Aorta (tissue), 5 donors: ENCODE measurements at regions not wholly inside any gene's neighbourhood (a gene's known extent, or its start where the extent isn't known, plus 50 kb on each side); places are given as distances from the start of the nearest gene placed in this dataset.

ENCODE experiments used
- ATAC-seq: fragments of 200-7000 bp; cut with Tn5 transposase; one replicate; pipeline ENCODE4 v1.9.1; 2022; ENCODE audit warnings: moderate library complexity; ENCODE audit not compliant: low FRiP score
- DNase-seq, 2 donors: peaks; one replicate each; pipeline ENCODE4 v3.0.0-alpha.2; 2020
- H3K27ac ChIP-seq, 2 donors: one replicate each; pipeline ENCODE4 v1.5.1; 2013; ENCODE audit warnings: low read length in 2 of 2, mild to moderate bottlenecking in 2 of 2, moderate library complexity in 2 of 2, control low read depth in 1 of 2, inconsistent platforms in 1 of 2, low read depth in 1 of 2
- H3K27me3 ChIP-seq, 2 donors: one replicate each; pipeline ENCODE4 v1.6.1; 2013; ENCODE audit warnings: control low read depth in 1 of 2, low read length in 1 of 2, mild to moderate bottlenecking in 1 of 2, moderate library complexity in 1 of 2; ENCODE audit not compliant: insufficient read depth in 2 of 2, control insufficient read depth in 1 of 2
- H3K36me3 ChIP-seq, 2 donors: one replicate each; pipeline ENCODE4 v1.6.1; 2013; ENCODE audit warnings: control low read depth in 1 of 2, low read length in 1 of 2, mild to moderate bottlenecking in 1 of 2; ENCODE audit not compliant: insufficient read depth in 2 of 2, control insufficient read depth in 1 of 2
- H3K4me1 ChIP-seq, 2 donors: one replicate each; pipeline ENCODE4 v1.6.1; 2013; ENCODE audit warnings: low read length in 2 of 2, control low read depth in 1 of 2, mild to moderate bottlenecking in 1 of 2, moderate library complexity in 1 of 2; ENCODE audit not compliant: insufficient read depth in 2 of 2, control insufficient read depth in 1 of 2
- H3K4me3 ChIP-seq, 2 donors: one replicate each; pipeline ENCODE4 v1.5.1; 2013; ENCODE audit warnings: low read length in 2 of 2, control low read depth in 1 of 2, mild to moderate bottlenecking in 1 of 2
- H3K9me3 ChIP-seq: one replicate; pipeline ENCODE4 v1.6.1; 2013; ENCODE audit warnings: mild to moderate bottlenecking, low read length; ENCODE audit not compliant: control insufficient read depth
- WGBS, 2 donors: extraction: QIAGEN DNeasy Blood & Tissue Kit; methylation state at CpG; one replicate each; pipeline ENCODE4 v1.1.7; 2013; 5-methylcytosine and 5-hydroxymethylcytosine counted together
- intact Hi-C, 2 donors: fragments of 100-400 bp; cut with DNase I; formaldehyde crosslinking; loops; one replicate each; pipeline versions ENCODE4 v1.14.2 to v1.15.0; 2022
- donor health status: healthy with polysubstance abuse.
- donor health status: Bipolar disorder and iron deficiency.
- donor health status: DM: no; HTN: no; CAD: no.
- donor health status: DM: no; HTN: no; CAD: no.
- donor health status: DM: yes; HTN: yes; CAD: no.

DNA sequence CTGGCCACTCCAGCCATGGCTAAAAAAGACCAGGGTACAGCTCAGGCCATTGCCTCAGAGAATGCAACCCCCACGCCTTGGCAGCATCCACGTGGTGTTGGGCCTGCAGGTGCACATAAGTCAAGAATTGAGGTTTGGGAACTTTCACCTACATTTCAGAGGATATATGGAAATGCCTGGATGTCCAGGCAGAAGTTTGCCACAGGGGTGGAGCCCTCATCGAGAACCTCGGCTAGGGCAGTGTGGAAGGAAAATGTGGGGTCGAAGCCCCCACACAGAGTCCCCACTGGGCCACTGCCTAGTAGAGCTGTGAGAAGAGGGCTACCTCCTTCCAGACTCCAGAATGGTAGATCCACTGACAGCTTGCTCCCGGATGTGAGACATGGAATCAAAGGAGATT, 477.3 kb downstream of the LPIN1 start:
- Histone ChIP-seq H3K36me3 (peaks cover 0 to 1% of the 10 kb centered on the region in 2 donors), H3K4me3 (no peak overlapping the region), H3K9me3 (peaks cover 6% of the 10 kb centered on the region), H3K27me3 (peaks cover 0 to 3% of the 10 kb centered on the region in 2 donors), H3K27ac (no peak overlapping the region), H3K4me1 (no peaks in the 10 kb centered on the region)
- ATAC-seq (no peak), DNase-seq (no peak)
- intact Hi-C loops: no loop called here
- 85 to 99% methylated on average over 6 of the region's 6 CpGs for WGBS, 2 donors

DNA sequence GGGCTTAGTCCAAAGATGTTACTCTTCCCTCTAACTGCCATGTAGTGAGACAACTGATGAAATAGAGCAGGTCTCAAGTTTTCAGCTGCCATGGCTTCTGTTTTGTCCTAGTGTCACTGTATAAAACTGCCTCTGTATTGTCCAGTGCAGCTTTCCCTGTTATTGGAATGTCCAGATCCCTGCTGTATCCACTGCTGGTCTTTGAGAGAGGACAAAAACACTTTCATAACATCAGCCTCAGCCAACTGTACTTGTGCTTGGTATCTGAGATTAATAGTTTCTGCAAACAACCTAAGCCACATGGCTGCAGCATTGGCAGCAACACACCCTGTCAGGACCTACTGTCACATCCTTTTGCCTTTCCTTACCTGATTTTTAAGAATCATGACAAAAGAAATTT, 480.2 kb downstream of the LPIN1 start:
- H3K4me3 ChIP-seq: no peak overlapping the region
- no peaks in the 10 kb centered on the region for H3K4me1 ChIP-seq
- H3K9me3 ChIP-seq: peaks cover 6% of the 10 kb centered on the region
- H3K27ac ChIP-seq: no peak overlapping the region
- H3K36me3 ChIP-seq: peaks cover 0 to 1% of the 10 kb centered on the region in 2 donors
- no peak for DNase-seq
- no peak for ATAC-seq
- intact Hi-C loops: no loop called here
- H3K27me3 ChIP-seq: peaks cover 0 to 3% of the 10 kb centered on the region in 2 donors

DNA sequence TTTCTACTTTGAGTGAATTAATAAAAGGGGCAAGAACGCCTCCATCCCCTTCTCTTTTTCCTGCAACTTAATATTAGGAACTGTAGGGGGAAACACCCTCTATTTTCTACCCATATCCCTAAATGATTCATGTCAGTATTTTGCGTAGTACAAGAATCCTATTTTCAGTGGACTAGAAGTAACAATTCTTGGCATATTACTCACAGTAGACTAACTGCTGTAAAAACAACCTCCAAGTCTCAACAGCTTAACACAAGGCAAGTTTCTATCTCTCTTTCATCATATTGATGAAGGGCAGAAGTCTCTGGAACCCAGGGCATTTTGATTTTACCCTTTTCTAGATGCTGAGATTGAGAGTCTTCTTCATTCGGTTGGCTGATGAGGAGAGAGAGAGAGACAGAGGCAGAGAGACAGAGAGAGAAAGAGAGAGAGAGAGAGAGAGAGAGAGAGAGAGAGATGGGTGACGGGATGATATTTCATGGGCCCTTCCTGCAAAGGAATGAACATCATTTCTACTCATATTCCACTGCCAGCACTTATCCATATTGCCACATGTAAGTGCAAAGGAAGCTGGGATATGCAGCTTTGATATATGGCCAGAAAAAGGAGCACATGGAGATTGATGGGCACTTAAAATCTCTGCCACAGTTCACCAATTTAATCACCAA, 481.6 kb downstream of the LPIN1 start:
- Histone ChIP-seq H3K36me3 (peaks cover 0 to 1% of the 10 kb centered on the region in 2 donors), H3K4me3 (no peak overlapping the region), H3K9me3 (peaks cover 6% of the 10 kb centered on the region), H3K4me1 (no peaks in the 10 kb centered on the region), H3K27me3 (peaks cover 0 to 3% of the 10 kb centered on the region in 2 donors), H3K27ac (no peak overlapping the region)
- ATAC-seq (no peak), DNase-seq (no peak)
- intact Hi-C loops: no loop called here
- WGBS, 2 donors: 64 to 67% methylated on average over 4 of the region's 4 CpGs

DNA sequence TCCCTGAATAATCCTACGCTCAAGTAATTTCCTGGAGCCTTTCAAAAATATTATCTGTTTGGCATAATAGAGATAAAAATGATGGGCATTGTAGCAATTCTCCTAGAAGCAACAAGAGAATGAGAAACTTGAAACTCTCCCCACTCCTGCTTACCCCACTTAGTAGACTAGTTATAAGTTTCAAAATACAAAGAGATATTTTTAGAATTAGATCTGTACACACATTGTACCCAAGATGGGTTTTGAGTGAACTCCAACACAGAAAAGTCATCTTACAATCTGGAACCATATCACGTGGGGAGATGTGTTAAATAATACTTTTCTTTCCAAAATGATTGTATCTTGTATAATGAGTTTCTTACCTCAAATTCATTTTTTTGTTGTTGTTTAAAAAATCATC, 484.9 kb downstream of the LPIN1 start:
- no peaks in the 10 kb centered on the region for H3K27me3 ChIP-seq
- H3K4me3 ChIP-seq: no peak overlapping the region
- ATAC-seq (no peak), DNase-seq (no peak)
- H3K36me3 ChIP-seq: no peaks in the 10 kb centered on the region
- 58 to 70% methylated on average over 2 of the region's 2 CpGs for WGBS, 2 donors
- H3K27ac ChIP-seq: no peak overlapping the region
- intact Hi-C loops: loop anchor here in 1 of 2 donors (10.0 kb wide), 1 partner anchor 84 kb away; no protein-coding TSS in a partner anchor
- no peaks in the 10 kb centered on the region for H3K9me3 ChIP-seq
- H3K4me1 ChIP-seq: no peaks in the 10 kb centered on the region

DNA sequence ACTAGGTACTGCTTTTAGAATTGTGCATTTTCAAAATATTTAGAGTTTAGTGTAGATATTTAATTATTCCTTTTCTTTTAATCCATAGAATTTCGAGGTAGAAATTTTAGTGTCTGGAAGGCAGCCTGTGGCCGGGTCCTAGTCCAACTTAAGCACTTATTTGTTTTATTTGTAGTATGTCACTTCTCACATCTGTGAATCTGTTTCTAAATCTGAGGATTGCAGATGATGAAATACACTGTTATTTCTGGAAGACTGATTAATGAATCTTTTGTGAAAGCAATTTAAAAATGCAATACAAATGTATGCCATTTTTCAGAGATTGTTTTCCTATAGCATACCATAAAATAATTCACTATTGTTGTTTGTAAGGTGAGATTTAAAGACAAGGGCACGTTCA, 483.9 kb upstream of the TRIB2 start:
- H3K4me1 ChIP-seq: no peaks in the 10 kb centered on the region
- no peaks in the 10 kb centered on the region for H3K9me3 ChIP-seq
- H3K27ac ChIP-seq: no peak overlapping the region
- 32 to 42% methylated on average over 3 of the region's 3 CpGs for WGBS, 2 donors
- ATAC-seq (no peak), DNase-seq (no peak)
- no peaks in the 10 kb centered on the region for H3K36me3 ChIP-seq
- H3K27me3 ChIP-seq: no peaks in the 10 kb centered on the region
- no peak overlapping the region for H3K4me3 ChIP-seq
- intact Hi-C loops: loop anchor here in 1 of 2 donors (10.0 kb wide), 1 partner anchor 82 kb away; no protein-coding TSS in a partner anchor

DNA sequence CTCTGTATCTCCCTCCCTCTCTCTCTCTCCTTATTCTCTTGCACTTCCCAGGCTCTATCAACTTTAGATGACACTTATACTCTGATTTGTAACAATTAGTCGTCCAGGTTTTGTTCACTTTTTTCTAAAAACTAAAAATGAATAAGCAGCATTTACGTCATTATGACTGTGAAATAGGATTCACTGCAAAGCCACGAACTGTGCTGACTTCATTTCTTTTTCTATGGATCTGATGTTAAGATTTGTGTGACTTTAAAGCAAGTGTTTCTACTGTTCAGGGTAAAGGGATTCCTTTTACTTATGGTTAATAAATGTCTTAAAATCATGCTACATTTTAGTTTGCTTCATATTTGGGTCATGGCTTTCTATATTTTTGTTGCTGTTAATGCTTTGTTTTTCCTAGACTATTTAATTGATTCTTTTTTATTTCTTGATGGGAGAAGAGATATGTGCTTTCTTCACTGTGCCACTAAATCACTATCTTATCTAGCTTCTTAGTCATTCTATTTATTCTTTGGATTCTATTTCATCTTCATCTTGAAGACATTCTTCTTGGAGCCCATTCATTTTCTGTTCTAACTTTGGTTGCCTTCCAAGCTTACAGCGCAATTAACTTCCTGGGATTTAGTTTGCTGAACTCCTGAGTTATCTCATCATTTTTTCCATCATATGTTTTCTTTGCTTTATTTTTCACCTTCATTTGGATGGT, 480.4 kb upstream of the TRIB2 start:
- ATAC-seq (no peak), DNase-seq (no peak)
- intact Hi-C loops: loop anchor here in 1 of 2 donors (10.0 kb wide), 1 partner anchor 79 kb away; no protein-coding TSS in a partner anchor
- Histone ChIP-seq H3K4me1 (no peaks in the 10 kb centered on the region), H3K4me3 (no peak overlapping the region), H3K9me3 (no peaks in the 10 kb centered on the region), H3K27ac (no peak overlapping the region), H3K27me3 (no peaks in the 10 kb centered on the region), H3K36me3 (no peaks in the 10 kb centered on the region)
- WGBS, 2 donors: 37 to 54% methylated on average over 4 of the region's 4 CpGs

DNA sequence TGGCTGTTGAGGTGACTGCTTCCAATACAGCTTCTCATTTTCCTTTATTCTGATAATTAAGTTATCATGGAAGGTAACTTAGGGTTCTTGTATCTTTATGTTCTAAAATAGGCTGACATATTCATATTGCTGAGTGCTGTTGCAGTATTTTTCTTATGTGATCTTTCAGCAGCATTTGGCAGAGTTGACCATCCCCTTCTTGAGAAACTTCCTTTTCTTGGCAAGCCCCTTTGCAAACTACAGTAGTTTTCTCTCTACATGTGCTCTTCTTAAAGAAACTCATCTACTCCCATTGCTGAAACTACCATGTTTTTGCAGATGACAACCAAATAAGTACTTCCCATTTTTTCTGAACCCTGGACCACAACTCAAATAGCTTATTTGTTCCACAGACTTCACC, 476.5 kb upstream of the TRIB2 start:
- H3K27me3 ChIP-seq: no peaks in the 10 kb centered on the region
- ATAC-seq (no peak), DNase-seq (no peak)
- H3K27ac ChIP-seq: no peak overlapping the region
- H3K4me3 ChIP-seq: no peak overlapping the region
- H3K9me3 ChIP-seq: no peaks in the 10 kb centered on the region
- H3K4me1 ChIP-seq: no peaks in the 10 kb centered on the region
- intact Hi-C loops: no loop called here
- H3K36me3 ChIP-seq: no peaks in the 10 kb centered on the region

DNA sequence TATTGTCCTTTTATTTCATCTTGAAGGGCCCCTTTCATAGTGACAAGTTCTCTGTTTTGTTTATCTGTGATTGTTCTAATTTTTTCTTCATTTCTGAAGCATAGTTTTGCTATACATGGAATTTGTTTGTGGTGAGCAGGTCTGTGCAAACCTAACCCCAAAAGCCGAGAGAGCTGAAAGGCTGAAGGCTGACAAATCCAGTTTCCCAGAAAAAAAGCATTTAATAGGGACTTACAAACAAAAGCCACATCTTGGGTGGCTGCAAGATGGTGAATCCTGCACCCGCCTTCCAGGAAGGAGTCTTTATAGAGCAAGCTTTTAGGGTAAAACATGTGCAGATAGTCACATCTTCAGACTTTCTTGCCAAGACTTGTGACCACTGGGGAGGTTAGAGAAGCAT, 473.4 kb upstream of the TRIB2 start:
- no peak for ATAC-seq
- DNase-seq: no peak
- intact Hi-C loops: no loop called here
- Histone ChIP-seq H3K36me3 (no peaks in the 10 kb centered on the region), H3K27me3 (no peaks in the 10 kb centered on the region), H3K4me1 (no peaks in the 10 kb centered on the region), H3K27ac (no peak overlapping the region), H3K4me3 (no peak overlapping the region), H3K9me3 (no peaks in the 10 kb centered on the region)
- WGBS, 2 donors: 95 to 96% methylated on average over 2 of the region's 2 CpGs

DNA sequence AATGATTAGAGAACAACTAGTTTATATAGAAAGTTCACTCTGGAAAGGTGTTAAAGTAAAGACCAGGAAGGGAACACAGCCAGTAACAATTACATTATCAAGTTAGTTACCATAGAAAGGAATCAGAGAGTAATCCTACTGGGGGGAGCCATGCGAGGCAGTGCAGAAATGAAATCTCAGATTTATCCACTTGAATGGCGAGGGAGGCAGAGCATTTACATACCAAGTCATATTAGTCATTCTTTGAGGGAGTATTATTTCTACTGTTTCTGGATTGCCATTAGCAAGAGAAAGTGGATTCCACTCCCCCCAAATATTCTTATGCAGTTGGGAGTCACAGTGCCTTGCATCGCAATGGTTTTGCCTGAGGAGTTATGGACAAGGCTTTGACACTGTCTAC, 472.7 kb upstream of the TRIB2 start:
- Histone ChIP-seq H3K36me3 (no peaks in the 10 kb centered on the region), H3K27ac (no peak overlapping the region), H3K27me3 (no peaks in the 10 kb centered on the region), H3K4me3 (no peak overlapping the region), H3K4me1 (no peaks in the 10 kb centered on the region), H3K9me3 (no peaks in the 10 kb centered on the region)
- WGBS, 2 donors: 32% methylated on average over 3 of the region's 3 CpGs
- ATAC-seq (no peak), DNase-seq (no peak)
- intact Hi-C loops: no loop called here
